Endothelial cell of umbilical vein (primary cell): ENCODE measurements at regions not wholly inside any gene's neighbourhood (a gene's known extent, or its start where the extent isn't known, plus 50 kb on each side); places are given as distances from the start of the nearest gene placed in this dataset.

Experiments
- BruUV-seq: library from RNA; stranded (reverse); fragments of 400-500 nt; replicated peaks from 2 replicates; lab custom pipeline; 2021; lab: Mats Ljungman, UMichigan
- CTCF ChIA-PET: fragments of 300-600, 350-600 bp; sonication (Branson Sonifier 250); formaldehyde crosslinking; loops from one replicate; lab custom pipeline; 2021; ENCODE audit warnings: antibody characterized with exemption, inconsistent platforms; lab: Charles Lee
- POLR2A ChIA-PET: fragments of 300-600, 350-600 bp; sonication (Branson Sonifier 250); formaldehyde crosslinking; loops from one replicate; lab custom pipeline; 2021; ENCODE audit warnings: antibody characterized with exemption, inconsistent platforms; lab: Charles Lee
- DNase-seq: peaks from one replicate; pipeline ENCODE4 v3.0.0-alpha.2; 2011; ENCODE audit warnings: low read depth, low spot score
- FAIRE-seq: peaks from 2 replicates; lab custom pipeline; 2011; peaks lifted over from hg19 to GRCh38; lab: Jason Lieb, UNC
- H2AFZ ChIP-seq: 2 replicates; pipeline ENCODE4 v1.6.0; 2012; ENCODE audit warnings: low read depth, low read length, control low read depth, inconsistent platforms
- H3K27ac ChIP-seq: 2 replicates; pipeline ENCODE4 v1.5.1; 2011; ENCODE audit warnings: low read depth, mild to moderate bottlenecking, control low read depth, low read length, moderate library complexity; ENCODE audit not compliant: insufficient read depth
- H3K27me3 ChIP-seq, 2 experiments: 2 replicates each; pipeline versions ENCODE4 v1.6.0 to v1.6.1; 2011; ENCODE audit warnings: low read length in 2 of 2, mixed read lengths in 1 of 2; ENCODE audit not compliant: control insufficient read depth in 2 of 2, insufficient read depth in 2 of 2
- H3K36me3 ChIP-seq, 2 experiments: 2 replicates in 1 of 2; 3 replicates in 1 of 2; pipeline ENCODE4 v1.5.1; 2011; ENCODE audit warnings: low read length in 2 of 2, mild to moderate bottlenecking in 1 of 2, moderate library complexity in 1 of 2; ENCODE audit not compliant: control insufficient read depth in 2 of 2, insufficient read depth in 2 of 2; ENCODE audit errors: extremely low read depth in 1 of 2
- H3K4me1 ChIP-seq: 3 replicates; pipeline ENCODE4 v1.5.1; 2011; ENCODE audit warnings: mild to moderate bottlenecking, low read length; ENCODE audit not compliant: control insufficient read depth, insufficient read depth; ENCODE audit errors: extremely low read depth
- H3K4me2 ChIP-seq: 2 replicates; pipeline ENCODE4 v1.6.1; 2011; ENCODE audit warnings: low read length, control low read depth, mixed read lengths; ENCODE audit not compliant: insufficient read depth
- H3K4me3 ChIP-seq, 3 experiments: fragments of 200-600 bp in 1 of 3; sonication (generic), shearing (Covaris generic) in 1 of 3; replicated peaks in 1 of 3; 2 replicates each; pipeline ENCODE4 v1.5.1; 2011 to 2016; ENCODE audit warnings: control low read depth in 3 of 3, low read length in 3 of 3, mild to moderate bottlenecking in 2 of 3, inconsistent platforms in 1 of 3, low read depth in 1 of 3, moderate library complexity in 1 of 3; ENCODE audit not compliant: insufficient read depth in 1 of 3
- H3K79me2 ChIP-seq: 2 replicates; pipeline ENCODE4 v1.6.0; 2012; ENCODE audit warnings: low read length, inconsistent platforms; ENCODE audit not compliant: control insufficient read depth, insufficient read depth
- H3K9ac ChIP-seq: replicated peaks from 2 replicates; pipeline ENCODE3; 2011; ENCODE audit warnings: low read length, control low read depth; ENCODE audit not compliant: insufficient read depth; ENCODE audit errors: extremely low read depth
- H3K9me1 ChIP-seq: replicated peaks from 3 replicates; pipeline ENCODE4 v1.6.0; 2011; ENCODE audit warnings: mild to moderate bottlenecking, low read length; ENCODE audit not compliant: control insufficient read depth, insufficient read depth; ENCODE audit errors: extremely low read depth
- H3K9me3 ChIP-seq: replicated peaks from 2 replicates; pipeline ENCODE4 v1.5.1; 2012; ENCODE audit warnings: low read length, inconsistent platforms; ENCODE audit not compliant: control insufficient read depth, insufficient read depth
- H4K20me1 ChIP-seq: replicated peaks from 2 replicates; pipeline ENCODE3; 2011; ENCODE audit warnings: mild to moderate bottlenecking, low read length; ENCODE audit not compliant: control insufficient read depth, insufficient read depth; ENCODE audit errors: extremely low read depth
- EZH2 ChIP-seq: IDR thresholded peaks from 2 replicates; pipeline ENCODE4 v1.6.1; 2012; ENCODE audit warnings: borderline replicate concordance, low read depth, mild to moderate bottlenecking, moderate library complexity, low read length, inconsistent platforms; ENCODE audit not compliant: severe bottlenecking
- FOS ChIP-seq: IDR thresholded peaks from 2 replicates; pipeline ENCODE4 v1.6.1; 2011; ENCODE audit warnings: mild to moderate bottlenecking, low read length, moderate library complexity, borderline replicate concordance; ENCODE audit not compliant: insufficient read depth
- GATA2 ChIP-seq: IDR thresholded peaks from 2 replicates; pipeline ENCODE4 v1.7.0; 2011; ENCODE audit warnings: low read depth, mild to moderate bottlenecking, moderate library complexity, mixed read lengths, low read length; ENCODE audit not compliant: insufficient read length, insufficient read depth
- JUN ChIP-seq: IDR thresholded peaks from 2 replicates; pipeline ENCODE4 v1.6.1; 2011; ENCODE audit warnings: borderline replicate concordance, low read depth; ENCODE audit not compliant: insufficient read length, insufficient read depth
- MYC ChIP-seq: IDR thresholded peaks from one replicate; pipeline ENCODE4 v1.6.1; 2011; ENCODE audit warnings: mild to moderate bottlenecking, low read depth, low read length
- POLR2A ChIP-seq: IDR thresholded peaks from 2 replicates; pipeline ENCODE4 v1.6.1; 2012; ENCODE audit warnings: low read depth, mild to moderate bottlenecking, control low read depth, low read length
- POLR2AphosphoS5 ChIP-seq: IDR thresholded peaks from 2 replicates; pipeline ENCODE4 v1.6.1; 2012; ENCODE audit warnings: low read depth, mild to moderate bottlenecking, control low read depth, low read length, moderate library complexity; ENCODE audit not compliant: insufficient read depth
- dilution Hi-C: fragments of 300-500 bp; cut with MboI; formaldehyde crosslinking; loops from one replicate; pipeline ENCODE4 v1.15.0; 2019; ENCODE audit warnings: low sequenced_read_pairs; ENCODE audit not compliant: extremely low pct_ligation_motif_present
- intact Hi-C: fragments of 100-400 bp; cut with micrococcal nuclease; formaldehyde crosslinking; loops from one replicate; pipeline ENCODE4 v1.10.0; 2022
- TF ChIP-seq, protein P1 (sequence below): IDR thresholded peaks from 2 replicates; pipeline ENCODE4 v1.6.1; 2011; ENCODE audit not compliant: insufficient read depth, insufficient read length
- TF ChIP-seq, protein P2 (sequence below), 2 donors: IDR thresholded peaks; 1 replicate in 1 of 2; 2 replicates in 1 of 2; pipeline ENCODE4 v1.5.1; 2011; ENCODE audit warnings: low read length in 2 of 2, mild to moderate bottlenecking in 2 of 2, moderate library complexity in 2 of 2, control low read depth in 1 of 2, inconsistent platforms in 1 of 2, low read depth in 1 of 2; ENCODE audit not compliant: insufficient read depth in 1 of 2; ENCODE audit errors: extremely low read depth in 1 of 2

DNA sequence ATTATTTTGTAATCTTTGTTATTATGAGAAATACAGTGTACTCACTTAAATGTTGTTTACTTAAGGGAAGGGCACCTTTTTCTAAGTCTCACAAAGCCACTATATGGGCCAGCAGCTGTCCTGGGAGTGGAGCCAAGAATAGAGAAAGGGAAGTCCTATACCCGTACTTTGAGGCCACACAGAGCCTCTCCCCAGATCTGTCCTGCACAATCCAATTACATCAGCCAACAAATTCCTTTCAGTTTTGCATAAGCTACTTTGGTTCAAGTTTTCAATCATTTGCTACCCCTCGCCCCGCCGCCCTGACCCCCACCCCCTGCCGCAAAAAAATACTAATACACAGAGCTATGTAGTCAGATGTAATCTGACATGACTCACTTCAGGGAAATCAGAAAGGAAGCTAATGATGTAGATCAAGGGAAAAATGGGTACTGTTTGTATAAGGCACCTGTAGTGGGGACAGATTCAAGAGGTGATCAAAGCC lies 297.4 kb upstream of the NEBL start:
- H3K4me2 ChIP-seq = no peak overlapping the region
- CTCF ChIA-PET = interaction anchor here (0.7 to 1.1 kb wide), 3 partner anchors 9 to 116 kb away, joined by 3 read pairs; no protein-coding TSS in a partner anchor
- FAIRE-seq = no peak

DNA sequence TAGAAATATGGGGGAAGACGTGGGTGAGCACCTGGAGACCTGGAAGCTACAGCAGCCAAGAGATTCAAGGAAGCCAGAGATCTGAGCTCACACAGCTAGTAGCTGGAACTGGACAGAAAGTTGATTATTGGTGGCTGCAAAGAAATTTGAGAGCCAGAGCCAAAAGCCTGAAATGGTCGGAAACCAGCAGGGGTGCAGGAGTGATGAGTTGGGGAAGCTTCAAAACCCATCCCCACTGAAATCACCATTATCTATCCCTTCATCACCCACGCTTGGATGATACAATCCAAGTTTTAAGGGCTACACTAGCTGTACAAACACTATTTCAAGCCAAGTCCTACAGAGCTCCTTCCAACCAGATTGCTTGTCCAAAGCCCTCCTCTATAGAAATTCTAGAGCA lies 296.1 kb upstream of the NEBL start:
- no TSS peak for BruUV-seq
- Histone ChIP-seq H2AFZ (no peak overlapping the region), H3K27me3 (peaks cover 0 to 1% of the 10 kb centered on the region in 2 experiments), H3K4me1 (no peaks in the 10 kb centered on the region), H3K79me2 (no peaks in the 10 kb centered on the region), H4K20me1 (no peaks in the 10 kb centered on the region), H3K36me3 (no peaks in the 10 kb centered on the region), H3K27ac (no peak overlapping the region), H3K4me2 (no peak overlapping the region), H3K9me1 (no peaks in the 10 kb centered on the region), H3K9me3 (no peaks in the 10 kb centered on the region), H3K4me3 (no peak overlapping the region), H3K9ac (no peak overlapping the region)
- TF ChIP-seq MYC (no peak), POLR2A (no peak), POLR2AphosphoS5 (no peak), FOS (no peak), GATA2 (no peak), JUN (no peak), EZH2 (no peak)
- TF ChIP-seq, protein P1, sequence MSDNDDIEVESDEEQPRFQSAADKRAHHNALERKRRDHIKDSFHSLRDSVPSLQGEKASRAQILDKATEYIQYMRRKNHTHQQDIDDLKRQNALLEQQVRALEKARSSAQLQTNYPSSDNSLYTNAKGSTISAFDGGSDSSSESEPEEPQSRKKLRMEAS = no peak
- TF ChIP-seq, protein P2, sequence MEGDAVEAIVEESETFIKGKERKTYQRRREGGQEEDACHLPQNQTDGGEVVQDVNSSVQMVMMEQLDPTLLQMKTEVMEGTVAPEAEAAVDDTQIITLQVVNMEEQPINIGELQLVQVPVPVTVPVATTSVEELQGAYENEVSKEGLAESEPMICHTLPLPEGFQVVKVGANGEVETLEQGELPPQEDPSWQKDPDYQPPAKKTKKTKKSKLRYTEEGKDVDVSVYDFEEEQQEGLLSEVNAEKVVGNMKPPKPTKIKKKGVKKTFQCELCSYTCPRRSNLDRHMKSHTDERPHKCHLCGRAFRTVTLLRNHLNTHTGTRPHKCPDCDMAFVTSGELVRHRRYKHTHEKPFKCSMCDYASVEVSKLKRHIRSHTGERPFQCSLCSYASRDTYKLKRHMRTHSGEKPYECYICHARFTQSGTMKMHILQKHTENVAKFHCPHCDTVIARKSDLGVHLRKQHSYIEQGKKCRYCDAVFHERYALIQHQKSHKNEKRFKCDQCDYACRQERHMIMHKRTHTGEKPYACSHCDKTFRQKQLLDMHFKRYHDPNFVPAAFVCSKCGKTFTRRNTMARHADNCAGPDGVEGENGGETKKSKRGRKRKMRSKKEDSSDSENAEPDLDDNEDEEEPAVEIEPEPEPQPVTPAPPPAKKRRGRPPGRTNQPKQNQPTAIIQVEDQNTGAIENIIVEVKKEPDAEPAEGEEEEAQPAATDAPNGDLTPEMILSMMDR (IDR thresholded peaks at IDR 0.05; ENCODE audit: extremely low read depth in 1 of 2, insufficient read depth in 1 of 2, low read depth in 1 of 2, low read length in 2 of 2) = no peak
- intact Hi-C loops = no loop called here
- dilution Hi-C loops = no loop called here
- ChIA-PET CTCF (no interaction called here), POLR2A (no interaction called here)
- DNase-seq (no peak), FAIRE-seq (no peak)

More for the DNA sequence above, 297.4 kb upstream of the NEBL start:
- H4K20me1 ChIP-seq = no peaks in the 10 kb centered on the region
- H3K36me3 ChIP-seq = no peaks in the 10 kb centered on the region
- no TSS peak for BruUV-seq
- H3K9me1 ChIP-seq = no peaks in the 10 kb centered on the region
- H2AFZ ChIP-seq = no peak overlapping the region
- H3K9me3 ChIP-seq = no peaks in the 10 kb centered on the region
- H3K27ac ChIP-seq = no peak overlapping the region
- TF ChIP-seq GATA2 (no peak), MYC (no peak), POLR2AphosphoS5 (no peak)
- no peaks in the 10 kb centered on the region for H3K79me2 ChIP-seq
- no peak overlapping the region for H3K9ac ChIP-seq
- no peaks in the 10 kb centered on the region for H3K4me1 ChIP-seq
- peaks cover 0 to 1% of the 10 kb centered on the region in 2 experiments for H3K27me3 ChIP-seq
- POLR2A ChIA-PET = interaction anchor here (0.6 kb wide), 1 partner anchor 394 kb away, joined by 3 read pairs; no protein-coding TSS in a partner anchor
- intact Hi-C loops (no loop called here), dilution Hi-C loops (no loop called here)
- H3K4me3 ChIP-seq = no peak overlapping the region
- peak; percentile 23 for DNase-seq
